HepG2 (cell line): ENCODE measurements at regions not wholly inside any gene's neighbourhood (a gene's known extent, or its start where the extent isn't known, plus 50 kb on each side); places are given as distances from the start of the nearest gene placed in this dataset.

Experiments
- ATAC-seq: fragments of 200-7000 bp; cut with Tn5 transposase; 3 replicates; pipeline ENCODE4 v1.9.1; 2020; ENCODE audit warnings: mild to moderate bottlenecking, moderate library complexity
- BruUV-seq: library from RNA; stranded (reverse); fragments of 400-500 nt; replicated peaks from 2 replicates; lab custom pipeline; 2021; lab: Mats Ljungman, UMichigan
- CTCF ChIA-PET: fragments of 300-600 bp; formaldehyde crosslinking; extraction: SDS; loops from one replicate; lab custom pipeline; 2021; ENCODE audit warnings: low total read pairs, inconsistent platforms, low intra/inter-chr PET ratio; lab: Yijun Ruan, JAX
- POLR2A ChIA-PET: fragments of 350-600 bp; sonication (Branson Sonifier 250); formaldehyde crosslinking; loops from one replicate; lab custom pipeline; 2020; ENCODE audit warnings: antibody characterized with exemption, inconsistent platforms; lab: Yijun Ruan, JAX
- DNase-seq: peaks from one replicate; pipeline ENCODE4 v3.0.0-alpha.2; 2015; ENCODE audit warnings: low spot score
- FAIRE-seq: peaks from 3 replicates; lab custom pipeline; 2011; peaks lifted over from hg19 to GRCh38; lab: Jason Lieb, UNC
- H2AFZ ChIP-seq: one replicate; pipeline ENCODE4 v1.6.1; 2011; ENCODE audit warnings: low read length, inconsistent platforms
- H3K27ac ChIP-seq: fragments of 300-600 bp; 3 replicates; pipeline ENCODE4 v1.8.0; 2011; ENCODE audit warnings: mixed run types, mild to moderate bottlenecking, mixed read lengths, low read length, inconsistent platforms; ENCODE audit not compliant: insufficient read depth; ENCODE audit errors: extremely low read length
- H3K27me3 ChIP-seq, 2 experiments: fragments of 200-600 bp in 1 of 2; 2 replicates in 1 of 2; 3 replicates in 1 of 2; pipeline versions ENCODE4 v1.6.0 to v1.8.0; 2011; ENCODE audit warnings: low read length in 2 of 2, mild to moderate bottlenecking in 2 of 2, moderate library complexity in 2 of 2, inconsistent platforms in 1 of 2; ENCODE audit not compliant: insufficient read depth in 2 of 2, control insufficient read depth in 1 of 2
- H3K36me3 ChIP-seq, 2 experiments: fragments of 200-600 bp in 1 of 2; replicated peaks in 1 of 2; 2 replicates in 1 of 2; 3 replicates in 1 of 2; pipeline versions ENCODE4 v1.5.1 to v1.8.0; 2011; ENCODE audit warnings: low read length in 2 of 2, inconsistent platforms in 1 of 2; ENCODE audit not compliant: insufficient read depth in 2 of 2, control insufficient read depth in 1 of 2
- H3K4me1 ChIP-seq: 2 replicates; pipeline ENCODE4 v1.5.1; 2012; ENCODE audit warnings: low read length, inconsistent platforms; ENCODE audit not compliant: insufficient read depth
- H3K4me2 ChIP-seq: 2 replicates; pipeline ENCODE4 v1.6.0; 2011; ENCODE audit warnings: low read depth, low read length, inconsistent platforms
- H3K4me3 ChIP-seq, 3 experiments: fragments of 200-600 bp in 1 of 3; sonication (generic), shearing (Covaris generic) in 1 of 3; replicated peaks in 1 of 3; 2 replicates each; pipeline ENCODE4 v1.5.1; 2011 to 2016; ENCODE audit warnings: low read length in 3 of 3, inconsistent platforms in 2 of 3, low read depth in 2 of 3, mild to moderate bottlenecking in 2 of 3, control low read depth in 1 of 3, mixed read lengths in 1 of 3; ENCODE audit not compliant: insufficient read depth in 1 of 3
- H3K79me2 ChIP-seq: one replicate; pipeline ENCODE4 v1.6.1; 2011; ENCODE audit warnings: low read length, inconsistent platforms; ENCODE audit not compliant: insufficient read depth
- H3K9ac ChIP-seq: 2 replicates; pipeline ENCODE4 v1.6.0; 2011; ENCODE audit warnings: mild to moderate bottlenecking, low read depth, low read length, inconsistent platforms; ENCODE audit not compliant: insufficient read depth
- H3K9me3 ChIP-seq: 2 replicates; pipeline ENCODE4 v1.5.1; 2012; ENCODE audit warnings: mild to moderate bottlenecking, low read length
- H4K20me1 ChIP-seq: 2 replicates; pipeline ENCODE4 v1.6.0; 2011; ENCODE audit warnings: inconsistent platforms, mild to moderate bottlenecking, low read length, moderate library complexity; ENCODE audit not compliant: insufficient read depth
- FOXC1 ChIP-seq: sonication (generic); formaldehyde crosslinking; IDR thresholded peaks from 2 replicates; pipeline ENCODE4 v1.8.0; 2022; ENCODE audit warnings: mild to moderate bottlenecking, missing genetic modification reagents, borderline replicate concordance
- GATAD2A ChIP-seq: IDR thresholded peaks from 2 replicates; pipeline ENCODE4 v1.6.1; 2016
- GFI1 ChIP-seq: sonication (generic); formaldehyde crosslinking; IDR thresholded peaks from 2 replicates; pipeline ENCODE4 v1.5.0; 2020; ENCODE audit warnings: missing genetic modification reagents, mild to moderate bottlenecking, borderline replicate concordance
- HHEX ChIP-seq: IDR thresholded peaks from 2 replicates; pipeline ENCODE4 v1.6.1; 2016; ENCODE audit warnings: control low read depth
- IRF1 ChIP-seq: sonication (generic); formaldehyde crosslinking; IDR thresholded peaks from 2 replicates; pipeline ENCODE4 v1.4.0; 2020; ENCODE audit warnings: low read depth, mild to moderate bottlenecking, missing genetic modification reagents
- KDM5A ChIP-seq: fragments of 200-600 bp; sonication (generic); IDR thresholded peaks from 2 replicates; pipeline ENCODE4 v1.7.0; 2018; ENCODE audit warnings: antibody characterized with exemption, mild to moderate bottlenecking, low read length, borderline replicate concordance
- MTF2 ChIP-seq: sonication (generic); formaldehyde crosslinking; IDR thresholded peaks from 2 replicates; pipeline ENCODE4 v1.5.0; 2020; ENCODE audit warnings: missing genetic modification reagents, borderline replicate concordance
- PLRG1 ChIP-seq: fragments of 450-650 bp; conservative IDR thresholded peaks from 2 replicates; pipeline ENCODE4 v1.6.1; 2016
- ZNF10 ChIP-seq: sonication (generic); formaldehyde crosslinking; IDR thresholded peaks from 2 replicates; pipeline ENCODE4 v1.4.0; 2020; ENCODE audit warnings: mild to moderate bottlenecking, low read depth, missing genetic modification reagents, borderline replicate concordance
- ZNF333 ChIP-seq: sonication (generic); formaldehyde crosslinking; IDR thresholded peaks from 2 replicates; pipeline ENCODE4 v1.4.0; 2020; ENCODE audit warnings: mild to moderate bottlenecking, missing genetic modification reagents, borderline replicate concordance
- ZNF530 ChIP-seq: sonication (generic); formaldehyde crosslinking; IDR thresholded peaks from 2 replicates; pipeline ENCODE4 v1.5.0; 2020; ENCODE audit warnings: low read depth, mild to moderate bottlenecking, missing genetic modification reagents
- ZNF547 ChIP-seq: sonication (generic); formaldehyde crosslinking; IDR thresholded peaks from 2 replicates; pipeline ENCODE4 v1.5.1; 2020; ENCODE audit warnings: mild to moderate bottlenecking, missing genetic modification reagents
- ZNF740 ChIP-seq: sonication (generic); formaldehyde crosslinking; IDR thresholded peaks from 2 replicates; pipeline ENCODE4 v1.4.0; 2020; ENCODE audit warnings: missing genetic modification reagents
- ZNF772 ChIP-seq: sonication (generic); formaldehyde crosslinking; IDR thresholded peaks from 2 replicates; pipeline ENCODE4 v1.5.0; 2020; ENCODE audit warnings: mild to moderate bottlenecking, missing genetic modification reagents
- WGBS: methylation state at CpG from one replicate; pipeline ENCODE4 v1.1.6; 2017; ENCODE audit warnings: low lambda C conversion rate; 5-methylcytosine and 5-hydroxymethylcytosine counted together
- in situ Hi-C: cut with HindIII; loops from 2 replicates; pipeline ENCODE4 v1.10.0; 2017; ENCODE audit warnings: low pct_unique_long_range_greater_than_20kb; ENCODE audit not compliant: extremely low pct_ligation_motif_present
- intact Hi-C: fragments of 100-400 bp; cut with micrococcal nuclease; formaldehyde crosslinking; loops from one replicate; pipeline ENCODE4 v1.10.0; 2022; ENCODE audit not compliant: unreplicated experiment

- TF ChIP-seq PLRG1 (no peak), FOXC1 (CRISPR knock-in tag) (no peak), KDM5A (no peak), MTF2 (no peak), HHEX (CRISPR knock-in tag) (no peak), ZNF333 (CRISPR knock-in tag) (no peak), ZNF10 (CRISPR knock-in tag) (no peak), ZNF772 (CRISPR knock-in tag) (no peak), ZNF530 (no peak), GFI1 (CRISPR knock-in tag) (no peak), GATAD2A (CRISPR knock-in tag) (no peak), ZNF547 (CRISPR knock-in tag) (no peak), ZNF740 (CRISPR knock-in tag) (no peak), IRF1 (CRISPR knock-in tag) (no peak)
- ATAC-seq (no peak), FAIRE-seq (no peak), DNase-seq (no peak)
- Histone ChIP-seq H3K9me3 (no peaks in the 10 kb centered on the region), H3K27ac (no peak overlapping the region), H3K36me3 (no peaks in the 10 kb centered on the region), H3K4me1 (no peaks in the 10 kb centered on the region), H4K20me1 (no peaks in the 10 kb centered on the region), H3K79me2 (no peaks in the 10 kb centered on the region), H2AFZ (no peak overlapping the region), H3K9ac (no peak overlapping the region), H3K4me3 (no peak overlapping the region), H3K4me2 (no peak overlapping the region), H3K27me3 (no peaks in the 10 kb centered on the region)
- intact Hi-C loops (no loop called here), in situ Hi-C loops (no loop called here)
- CTCF ChIA-PET = no interaction called here
- 32% methylated on average over 5 of the region's 5 CpGs for WGBS
- BruUV-seq = no TSS peak
- POLR2A ChIA-PET = no interaction called here
Observed at GRCh38 chr18:73708591-73708990, 439.0 kb downstream of the FBXO15 start.
